H1 (cell line): ENCODE measurements at regions not wholly inside any gene's neighbourhood (a gene's known extent, or its start where the extent isn't known, plus 50 kb on each side); places are given as distances from the start of the nearest gene placed in this dataset.

Experiments used
- CTCF ChIA-PET: fragments of 300-600 bp; sonication (Branson Sonifier 250); formaldehyde crosslinking; loops from one replicate; lab custom pipeline; 2021; ENCODE audit not compliant: partially characterized antibody; lab: Charles Lee
- POLR2A ChIA-PET: fragments of 300-600 bp; sonication (Branson Sonifier 250); formaldehyde crosslinking; loops from one replicate; lab custom pipeline; 2021; ENCODE audit warnings: inconsistent platforms; ENCODE audit not compliant: partially characterized antibody; lab: Charles Lee
- DNase-seq, 2 experiments: peaks; one replicate each; pipeline versions ENCODE4 v3.0.0 to v3.0.0-alpha.2; 2010 to 2022; ENCODE audit warnings: low spot score in 2 of 2, low read depth in 1 of 2, mixed read lengths in 1 of 2
- FAIRE-seq: peaks from 2 replicates; lab custom pipeline; 2011; peaks lifted over from hg19 to GRCh38; lab: Jason Lieb, UNC
- H2AFZ ChIP-seq: 2 replicates; pipeline ENCODE4 v1.8.1; 2012; ENCODE audit warnings: low read length, inconsistent platforms
- H2AK5ac ChIP-seq: 2 replicates; pipeline ENCODE4 v1.6.1; 2013; ENCODE audit warnings: low read depth, low read length
- H2BK120ac ChIP-seq: replicated peaks from 2 replicates; pipeline ENCODE3; 2013; ENCODE audit warnings: low read depth, low read length, inconsistent platforms
- H2BK12ac ChIP-seq: 2 replicates; pipeline ENCODE4 v1.6.1; 2013; ENCODE audit warnings: low read depth, low read length
- H2BK15ac ChIP-seq: 2 replicates; pipeline ENCODE4 v1.6.1; 2013; ENCODE audit warnings: low read length
- H2BK20ac ChIP-seq: 2 replicates; pipeline ENCODE4 v1.6.1; 2013; ENCODE audit warnings: low read length
- H2BK5ac ChIP-seq: 2 replicates; pipeline ENCODE4 v1.6.1; 2013; ENCODE audit warnings: low read depth, low read length
- H3K14ac ChIP-seq: 2 replicates; pipeline ENCODE4 v1.6.1; 2013; ENCODE audit warnings: inconsistent platforms; ENCODE audit not compliant: insufficient read length
- H3K18ac ChIP-seq: 2 replicates; pipeline ENCODE4 v1.6.1; 2013; ENCODE audit warnings: low read length; ENCODE audit errors: extremely low read depth
- H3K23ac ChIP-seq: 2 replicates; pipeline ENCODE4 v1.6.1; 2013; ENCODE audit warnings: inconsistent platforms; ENCODE audit not compliant: insufficient read length
- H3K23me2 ChIP-seq: 2 replicates; pipeline ENCODE4 v1.6.1; 2013; ENCODE audit warnings: low read depth, low read length
- H3K27ac ChIP-seq: 2 replicates; pipeline ENCODE4 v1.6.1; 2011; ENCODE audit warnings: low read depth, low read length, inconsistent platforms
- H3K27me3 ChIP-seq, 4 experiments: replicated peaks in 1 of 4; 1 replicate in 1 of 4; 2 replicates in 3 of 4; pipeline versions ENCODE4 v1.6.1 to v1.8.1; 2011 to 2013; ENCODE audit warnings: low read length in 3 of 4, mild to moderate bottlenecking in 3 of 4, inconsistent platforms in 2 of 4, mixed read lengths in 2 of 4, moderate library complexity in 1 of 4; ENCODE audit not compliant: control insufficient read depth in 3 of 4, insufficient read depth in 3 of 4; ENCODE audit errors: extremely low read depth in 1 of 4
- H3K36me3 ChIP-seq, 4 experiments: 2 replicates each; pipeline versions ENCODE4 v1.6.1 to v1.8.1; 2011 to 2013; ENCODE audit warnings: mild to moderate bottlenecking in 4 of 4, low read length in 3 of 4, moderate library complexity in 2 of 4, control low read depth in 1 of 4, inconsistent platforms in 1 of 4; ENCODE audit not compliant: insufficient read depth in 4 of 4, control insufficient read depth in 2 of 4
- H3K4ac ChIP-seq: replicated peaks from 2 replicates; pipeline ENCODE3; 2013; ENCODE audit warnings: low read length, low read depth, mixed read lengths, inconsistent platforms; ENCODE audit not compliant: insufficient read length
- H3K4me1 ChIP-seq, 4 experiments: replicated peaks in 1 of 4; 1 replicate in 1 of 4; 2 replicates in 3 of 4; pipeline versions ENCODE4 v1.6.1 to v1.8.1; 2011 to 2013; ENCODE audit warnings: low read length in 3 of 4, inconsistent platforms in 2 of 4, mixed read lengths in 1 of 4; ENCODE audit not compliant: insufficient read depth in 4 of 4, control insufficient read depth in 3 of 4
- H3K4me2 ChIP-seq, 2 experiments: 2 replicates each; pipeline versions ENCODE4 v1.6.1 to v1.8.1; 2011 to 2013; ENCODE audit warnings: low read depth in 2 of 2, low read length in 2 of 2, control low read depth in 1 of 2, inconsistent platforms in 1 of 2, mild to moderate bottlenecking in 1 of 2; ENCODE audit not compliant: insufficient read depth in 1 of 2
- H3K4me3 ChIP-seq, 4 experiments: fragments of 200-600, 300-600 bp in 1 of 4; sonication (generic), shearing (Covaris generic), sonication (Bioruptor Twin) in 1 of 4; 2 replicates each; pipeline versions ENCODE4 v1.5.1 to v1.8.1; 2011 to 2016; ENCODE audit warnings: low read length in 4 of 4, low read depth in 3 of 4, control low read depth in 2 of 4, inconsistent platforms in 2 of 4, mild to moderate bottlenecking in 2 of 4, mixed read lengths in 1 of 4, moderate library complexity in 1 of 4; ENCODE audit not compliant: insufficient read depth in 2 of 4; ENCODE audit errors: extremely low read depth in 1 of 4
- H3K56ac ChIP-seq: replicated peaks from 2 replicates; pipeline ENCODE3; 2013; ENCODE audit warnings: low read depth, mild to moderate bottlenecking, mixed read lengths, low read length, inconsistent platforms; ENCODE audit not compliant: insufficient read length
- H3K79me1 ChIP-seq: 2 replicates; pipeline ENCODE4 v1.6.1; 2013; ENCODE audit warnings: low read depth, low read length, control low read depth
- H3K79me2 ChIP-seq, 2 experiments: 2 replicates each; pipeline versions ENCODE4 v1.6.1 to v1.8.1; 2012 to 2013; ENCODE audit warnings: low read length in 2 of 2, mild to moderate bottlenecking in 2 of 2, inconsistent platforms in 1 of 2; ENCODE audit not compliant: insufficient read depth in 2 of 2, control insufficient read depth in 1 of 2
- H3K9ac ChIP-seq, 4 experiments: replicated peaks in 1 of 4; 1 replicate in 1 of 4; 2 replicates in 3 of 4; pipeline versions ENCODE4 v1.6.1 to v1.8.1; 2011 to 2013; ENCODE audit warnings: low read depth in 3 of 4, low read length in 3 of 4, control low read depth in 2 of 4, mild to moderate bottlenecking in 2 of 4, moderate library complexity in 2 of 4, inconsistent platforms in 1 of 4; ENCODE audit errors: extremely low read depth in 1 of 4
- H3K9me3 ChIP-seq, 2 experiments: 2 replicates each; pipeline versions ENCODE4 v1.6.1 to v1.8.1; 2012 to 2013; ENCODE audit warnings: mild to moderate bottlenecking in 2 of 2, moderate library complexity in 2 of 2, control low read depth in 1 of 2, inconsistent platforms in 1 of 2, low read depth in 1 of 2, low read length in 1 of 2, mixed read lengths in 1 of 2; ENCODE audit not compliant: insufficient read depth in 2 of 2
- H4K20me1 ChIP-seq, 2 experiments: replicated peaks in 1 of 2; 2 replicates each; pipeline versions ENCODE3 to v1.8.1; 2011 to 2013; ENCODE audit warnings: inconsistent platforms in 2 of 2, low read length in 2 of 2, mild to moderate bottlenecking in 1 of 2; ENCODE audit not compliant: insufficient read depth in 2 of 2, control insufficient read depth in 1 of 2
- H4K5ac ChIP-seq: 2 replicates; pipeline ENCODE4 v1.6.1; 2013; ENCODE audit warnings: low read length, low read depth, mixed read lengths, inconsistent platforms; ENCODE audit not compliant: insufficient read length
- H4K8ac ChIP-seq: 2 replicates; pipeline ENCODE4 v1.8.0; 2013; ENCODE audit warnings: mild to moderate bottlenecking, moderate library complexity, low read length, inconsistent platforms; ENCODE audit not compliant: insufficient read depth; ENCODE audit errors: extremely low read depth
- H4K91ac ChIP-seq: replicated peaks from 2 replicates; pipeline ENCODE3; 2013; ENCODE audit warnings: low read length, mixed read lengths, inconsistent platforms; ENCODE audit not compliant: insufficient read length
- CEBPB ChIP-seq: IDR thresholded peaks from 2 replicates; pipeline ENCODE4 v1.6.1; 2012; ENCODE audit warnings: low read depth, low read length
- E2F6 ChIP-seq: IDR thresholded peaks from 2 replicates; pipeline ENCODE4 v1.6.1; 2012; ENCODE audit warnings: inconsistent platforms
- GTF2F1 ChIP-seq: IDR thresholded peaks from 2 replicates; pipeline ENCODE4 v1.6.1; 2012; ENCODE audit warnings: low read depth, low read length, improper control_type of control experiment, borderline replicate concordance
- SIX5 ChIP-seq: IDR thresholded peaks from 2 replicates; pipeline ENCODE4 v1.6.1; 2011; ENCODE audit warnings: mild to moderate bottlenecking, low read depth, low read length
- TAF7 ChIP-seq: optimal IDR thresholded peaks from 2 replicates; pipeline ENCODE3; 2011; ENCODE audit warnings: low read depth, mild to moderate bottlenecking, inconsistent platforms, low read length, moderate library complexity, borderline replicate concordance
- TCF12 ChIP-seq: IDR thresholded peaks from 2 replicates; pipeline ENCODE4 v1.6.1; 2011; ENCODE audit warnings: low read depth, mild to moderate bottlenecking, low read length
- WGBS, 2 experiments: shearing (Covaris generic) in 1 of 2; methylation state at CpG; one replicate each; pipeline versions ENCODE4 v1.1.6 to v1.1.7; 2013 to 2015; ENCODE audit warnings: low lambda C conversion rate in 2 of 2, mixed read lengths in 2 of 2, inconsistent platforms in 1 of 2, low coverage in 1 of 2, missing lambda C conversion rate in 1 of 2; ENCODE audit not compliant: insufficient replicate concordance in 2 of 2, insufficient coverage in 1 of 2, insufficient read length in 1 of 2; ENCODE audit errors: extremely low coverage in 1 of 2, missing lambda C conversion rate in 1 of 2; 5-methylcytosine and 5-hydroxymethylcytosine counted together
- TF ChIP-seq, protein P1 (sequence below): IDR thresholded peaks from 2 replicates; pipeline ENCODE4 v1.6.1; 2012; ENCODE audit warnings: low read length, inconsistent platforms
- TF ChIP-seq, protein P2 (sequence below): IDR thresholded peaks from 2 replicates; pipeline ENCODE4 v1.6.1; 2011; ENCODE audit warnings: low read length, improper control_type of control experiment

- Histone ChIP-seq H2BK5ac (no peak overlapping the region), H2AK5ac (0 out of 2 replicates have a peak overlapping the region, but pooled peaks have one; percentile 10), H3K79me1 (no peaks in the 10 kb centered on the region), H3K56ac (no peak overlapping the region), H3K4me1 (peaks cover 7 to 24% (median 11%) of the 10 kb centered on the region in 4 experiments; a peak in 6 of 7 replicates), H3K14ac (no peak overlapping the region), H3K4me2 (no peak overlapping the region; a peak in 1 of 4 replicates), H3K27me3 (no peaks in the 10 kb centered on the region), H3K18ac (peak overlapping the region; percentile 35; the same call in 1 of the 2 replicates), H4K5ac (no peak overlapping the region), H3K4me3 (no peak overlapping the region), H4K91ac (peak overlapping the region; percentile 5), H3K9ac (no peak overlapping the region), H3K27ac (no peak overlapping the region), H2BK12ac (peak overlapping the region; percentile 62; the same call in 1 of the 2 replicates), H2AFZ (no peak overlapping the region), H3K9me3 (0 out of 4 replicates have a peak, but pooled peaks cover 0 to 4% of the 10 kb centered on the region in 2 experiments), H3K23me2 (peaks cover 1% of the 10 kb centered on the region; the same call in 1 of the 2 replicates), H3K4ac (no peak overlapping the region), H2BK20ac (peak overlapping the region; percentile 17; the same call in 1 of the 2 replicates), H2BK15ac (peak overlapping the region; percentile 67; the same call in 1 of the 2 replicates), H2BK120ac (no peak overlapping the region), H3K23ac (no peak overlapping the region), H3K79me2 (no peaks in the 10 kb centered on the region), H4K20me1 (no peaks in the 10 kb centered on the region), H3K36me3 (no peaks in the 10 kb centered on the region; a peak in 2 of 8 replicates), H4K8ac (no peak overlapping the region)
- ChIA-PET POLR2A (no interaction called here), CTCF (interaction anchor here (0.9 to 1.2 kb wide), 3 partner anchors 8 to 248 kb away, joined by 3 read pairs; no protein-coding TSS in a partner anchor)
- DNase-seq, result no peak
- TF ChIP-seq SIX5, result no peak
- no peak for TF ChIP-seq TAF7
- TF ChIP-seq TCF12, result no peak
- TF ChIP-seq CEBPB, result no peak
- TF ChIP-seq, protein P1, sequence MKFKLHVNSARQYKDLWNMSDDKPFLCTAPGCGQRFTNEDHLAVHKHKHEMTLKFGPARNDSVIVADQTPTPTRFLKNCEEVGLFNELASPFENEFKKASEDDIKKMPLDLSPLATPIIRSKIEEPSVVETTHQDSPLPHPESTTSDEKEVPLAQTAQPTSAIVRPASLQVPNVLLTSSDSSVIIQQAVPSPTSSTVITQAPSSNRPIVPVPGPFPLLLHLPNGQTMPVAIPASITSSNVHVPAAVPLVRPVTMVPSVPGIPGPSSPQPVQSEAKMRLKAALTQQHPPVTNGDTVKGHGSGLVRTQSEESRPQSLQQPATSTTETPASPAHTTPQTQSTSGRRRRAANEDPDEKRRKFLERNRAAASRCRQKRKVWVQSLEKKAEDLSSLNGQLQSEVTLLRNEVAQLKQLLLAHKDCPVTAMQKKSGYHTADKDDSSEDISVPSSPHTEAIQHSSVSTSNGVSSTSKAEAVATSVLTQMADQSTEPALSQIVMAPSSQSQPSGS, result no peak
- no peak for TF ChIP-seq GTF2F1
- TF ChIP-seq, protein P2, sequence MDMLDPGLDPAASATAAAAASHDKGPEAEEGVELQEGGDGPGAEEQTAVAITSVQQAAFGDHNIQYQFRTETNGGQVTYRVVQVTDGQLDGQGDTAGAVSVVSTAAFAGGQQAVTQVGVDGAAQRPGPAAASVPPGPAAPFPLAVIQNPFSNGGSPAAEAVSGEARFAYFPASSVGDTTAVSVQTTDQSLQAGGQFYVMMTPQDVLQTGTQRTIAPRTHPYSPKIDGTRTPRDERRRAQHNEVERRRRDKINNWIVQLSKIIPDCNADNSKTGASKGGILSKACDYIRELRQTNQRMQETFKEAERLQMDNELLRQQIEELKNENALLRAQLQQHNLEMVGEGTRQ, result no peak
- TF ChIP-seq E2F6, result 0 out of 2 replicates have a peak, but pooled peaks have one; percentile 11
- FAIRE-seq, result no peak
- 92% methylated on average over 4 of the region's 4 CpGs; no CpG with 5 or more reads in 1 of the 2 experiments for WGBS, 2 experiments
Observed at GRCh38 chr12:42758806-42759205, 169.3 kb upstream of the PRICKLE1 start.
